GM23338 (cell line): ENCODE measurements at regions not wholly inside any gene's neighbourhood (a gene's known extent, or its start where the extent isn't known, plus 50 kb on each side); places are given as distances from the start of the nearest gene placed in this dataset.

Experiments used
- CREB1 ChIP-seq: fragments of 250-450 bp; sonication (Bioruptor Pico); IDR thresholded peaks from 2 replicates; pipeline ENCODE4 v1.5.0; 2020; ENCODE audit warnings: low read depth, mild to moderate bottlenecking, moderate library complexity
- CTCF ChIP-seq, 2 experiments: fragments of 200-600 bp in 1 of 2; sonication (generic) in 1 of 2; conservative IDR thresholded peaks; 2 replicates each; pipeline versions ENCODE4 v1.5.1 to v1.6.1; 2016 to 2017; ENCODE audit warnings: antibody characterized with exemption in 2 of 2, low read depth in 2 of 2, mild to moderate bottlenecking in 2 of 2, moderate library complexity in 1 of 2
- EZH2 ChIP-seq: fragments of 200-600 bp; sonication (generic); IDR thresholded peaks from one replicate; pipeline ENCODE4 v1.8.0; 2017; ENCODE audit warnings: antibody characterized with exemption, mild to moderate bottlenecking, low read depth; ENCODE audit not compliant: unreplicated experiment
- EZH2phosphoT487 ChIP-seq: fragments of 200-600 bp; sonication (generic); IDR thresholded peaks from one replicate; pipeline ENCODE4 v1.8.1; 2018; ENCODE audit warnings: antibody characterized with exemption; ENCODE audit not compliant: unreplicated experiment
- NANOG ChIP-seq: IDR thresholded peaks from 2 replicates; pipeline ENCODE4 v1.6.1; 2016; ENCODE audit warnings: antibody characterized with exemption, borderline replicate concordance
- POLR2AphosphoS5 ChIP-seq: IDR thresholded peaks from 2 replicates; pipeline ENCODE4 v1.6.1; 2016; ENCODE audit warnings: antibody characterized with exemption, low read depth
- REST ChIP-seq: IDR thresholded peaks from one replicate; pipeline ENCODE4 v1.6.1; 2018; ENCODE audit warnings: antibody characterized with exemption; ENCODE audit not compliant: unreplicated experiment
- ZNF114 ChIP-seq: fragments of 250-450 bp; sonication (Bioruptor Pico); IDR thresholded peaks from 2 replicates; pipeline ENCODE4 v1.5.0; 2020; ENCODE audit warnings: mild to moderate bottlenecking, moderate library complexity

- TF ChIP-seq CTCF (conservative IDR thresholded peaks at IDR 0.05; ENCODE audit: low read depth in 2 of 2), result no peak
- no peak for TF ChIP-seq POLR2AphosphoS5
- TF ChIP-seq NANOG, result no peak
- TF ChIP-seq EZH2phosphoT487, result no peak
- TF ChIP-seq EZH2, result no peak
- TF ChIP-seq CREB1 (CRISPR knock-in tag), result no peak
- no peak for TF ChIP-seq ZNF114 (CRISPR knock-in tag)
- TF ChIP-seq REST, result no peak
These were observed 201.9 kb upstream of the NECTIN3 start for GRCh38 chr3:110869736-110870135.
